Smooth muscle cell (in vitro differentiated cells): ENCODE measurements at regions not wholly inside any gene's neighbourhood (a gene's known extent, or its start where the extent isn't known, plus 50 kb on each side); places are given as distances from the start of the nearest gene placed in this dataset.

Experiments used
- DNase-seq: peaks from one replicate; lab custom pipeline; 2025; ENCODE audit not compliant: unreplicated experiment; lab: John Stamatoyannopoulos, UW
- H2AFZ ChIP-seq: fragments of 200-600 bp; sonication (generic); 2 replicates; pipeline ENCODE4 v1.6.0; 2016; ENCODE audit warnings: antibody characterized with exemption, low read depth, mild to moderate bottlenecking
- H3F3A ChIP-seq: fragments of 200-600 bp; sonication (generic); 2 replicates; pipeline ENCODE4 v1.6.0; 2017; ENCODE audit warnings: antibody characterized with exemption, low read depth
- H3K27ac ChIP-seq: fragments of 200-600 bp; sonication (generic); 2 replicates; pipeline ENCODE4 v1.5.1; 2016; ENCODE audit warnings: low read depth, mild to moderate bottlenecking
- H3K27me3 ChIP-seq: fragments of 200-600 bp; sonication (generic); 2 replicates; pipeline ENCODE4 v1.6.1; 2016; ENCODE audit warnings: low read depth, mild to moderate bottlenecking
- H3K36me3 ChIP-seq: fragments of 200-600 bp; sonication (generic); 2 replicates; pipeline ENCODE4 v1.5.1; 2016; ENCODE audit warnings: low read depth
- H3K4me1 ChIP-seq: fragments of 200-600 bp; sonication (generic); 2 replicates; pipeline ENCODE4 v1.5.1; 2016; ENCODE audit warnings: low read depth
- H3K4me2 ChIP-seq: fragments of 200-600 bp; sonication (generic); 2 replicates; pipeline ENCODE4 v1.6.0; 2016; ENCODE audit warnings: mild to moderate bottlenecking
- H3K4me3 ChIP-seq: fragments of 200-600 bp; sonication (generic); 2 replicates; pipeline ENCODE4 v1.5.1; 2016; ENCODE audit warnings: mild to moderate bottlenecking
- H3K79me2 ChIP-seq: fragments of 200-600 bp; sonication (generic); 2 replicates; pipeline ENCODE4 v1.6.0; 2016; ENCODE audit warnings: low read depth, mild to moderate bottlenecking
- H3K9ac ChIP-seq: fragments of 200-600 bp; sonication (generic); 2 replicates; pipeline ENCODE4 v1.6.0; 2016; ENCODE audit warnings: low read depth
- H3K9me3 ChIP-seq: fragments of 200-600 bp; sonication (generic); replicated peaks from 2 replicates; pipeline ENCODE4 v1.5.1; 2016; ENCODE audit warnings: low read depth
- H4K20me1 ChIP-seq: fragments of 200-600 bp; sonication (generic); 2 replicates; pipeline ENCODE4 v1.6.0; 2016; ENCODE audit warnings: low read depth
- CTCF ChIP-seq: fragments of 200-600 bp; sonication (generic); IDR thresholded peaks from 2 replicates; pipeline ENCODE4 v1.5.1; 2017; ENCODE audit warnings: borderline replicate concordance, mild to moderate bottlenecking, antibody characterized with exemption; ENCODE audit not compliant: insufficient read depth, poor library complexity, severe bottlenecking
- WGBS: methylation state at CpG from one replicate; pipeline ENCODE4 v1.1.7; 2016; ENCODE audit warnings: low lambda C conversion rate; 5-methylcytosine and 5-hydroxymethylcytosine counted together

- no peak overlapping the region for H3K27ac ChIP-seq
- H3K4me2 ChIP-seq: no peak overlapping the region
- no peaks in the 10 kb centered on the region for H3K36me3 ChIP-seq
- TF ChIP-seq CTCF: no peak
- H3K4me1 ChIP-seq: peaks cover 10% of the 10 kb centered on the region
- H3K9me3 ChIP-seq: no peaks in the 10 kb centered on the region
- H3K79me2 ChIP-seq: no peaks in the 10 kb centered on the region
- no peak for DNase-seq
- H3K27me3 ChIP-seq: no peaks in the 10 kb centered on the region
- no peaks in the 10 kb centered on the region for H4K20me1 ChIP-seq
- H2AFZ ChIP-seq: no peak overlapping the region
- peaks cover 5% of the 10 kb centered on the region for H3F3A ChIP-seq
- 98% methylated on average over 4 of the region's 4 CpGs for WGBS
- no peak overlapping the region for H3K4me3 ChIP-seq
- H3K9ac ChIP-seq: no peak overlapping the region
Observed at GRCh38 chr11:120029321-120029720, 108.6 kb downstream of the TRIM29 start.

GRCh38 chr11:120028897-120029258 is 109.0 kb downstream of the TRIM29 start:
- TF ChIP-seq CTCF: no peak
- no peaks in the 10 kb centered on the region for H3K27me3 ChIP-seq
- H3K4me2 ChIP-seq: no peak overlapping the region
- H2AFZ ChIP-seq: no peak overlapping the region
- no peaks in the 10 kb centered on the region for H3K79me2 ChIP-seq
- no peaks in the 10 kb centered on the region for H3K9me3 ChIP-seq
- H4K20me1 ChIP-seq: no peaks in the 10 kb centered on the region
- no peaks in the 10 kb centered on the region for H3K36me3 ChIP-seq
- peaks cover 10% of the 10 kb centered on the region for H3F3A ChIP-seq
- no peak overlapping the region for H3K9ac ChIP-seq
- no peak overlapping the region for H3K27ac ChIP-seq
- WGBS: 94% methylated on average over 8 of the region's 8 CpGs
- H3K4me1 ChIP-seq: peaks cover 14% of the 10 kb centered on the region
- no peak for DNase-seq
- H3K4me3 ChIP-seq: no peak overlapping the region

GRCh38 chr11:120028181-120028896 is 109.6 kb downstream of the TRIM29 start:
- Histone ChIP-seq H3K4me1 (peaks cover 17% of the 10 kb centered on the region), H4K20me1 (no peaks in the 10 kb centered on the region), H3K4me2 (no peak overlapping the region), H3F3A (peaks cover 11% of the 10 kb centered on the region), H3K79me2 (no peaks in the 10 kb centered on the region), H3K4me3 (no peak overlapping the region), H2AFZ (no peak overlapping the region), H3K27ac (no peak overlapping the region), H3K9ac (no peak overlapping the region), H3K36me3 (no peaks in the 10 kb centered on the region), H3K27me3 (no peaks in the 10 kb centered on the region), H3K9me3 (no peaks in the 10 kb centered on the region)
- no peak for DNase-seq
- WGBS: 84% methylated on average over 10 of the region's 10 CpGs
- TF ChIP-seq CTCF: no peak
